Neural crest cell (in vitro differentiated cells): ENCODE measurements at regions not wholly inside any gene's neighbourhood (a gene's known extent, or its start where the extent isn't known, plus 50 kb on each side); places are given as distances from the start of the nearest gene placed in this dataset.

Source experiments
- DNase-seq: peaks from one replicate; pipeline ENCODE4 v3.0.0; 2021; ENCODE audit warnings: low read depth, mixed read lengths, low spot score
- H3K27ac Mint-ChIP-seq: one replicate; pipeline ENCODE4 v1.8.0; 2021; ENCODE audit warnings: mild to moderate bottlenecking, mixed read lengths; ENCODE audit not compliant: unreplicated experiment
- H3K27me3 Mint-ChIP-seq: 2 replicates; pipeline ENCODE4 v1.8.0; 2021; ENCODE audit warnings: low read depth, mild to moderate bottlenecking, mixed read lengths
- H3K36me3 Mint-ChIP-seq: 2 replicates; pipeline ENCODE4 v1.8.0; 2021; ENCODE audit warnings: low read depth, mild to moderate bottlenecking, mixed read lengths
- H3K4me1 Mint-ChIP-seq: 2 replicates; pipeline ENCODE4 v1.8.0; 2021; ENCODE audit warnings: mixed read lengths
- H3K4me3 Mint-ChIP-seq: one replicate; pipeline ENCODE4 v1.8.0; 2021; ENCODE audit warnings: mild to moderate bottlenecking, mixed read lengths
- H3K9me3 Mint-ChIP-seq: 2 replicates; pipeline ENCODE4 v1.8.0; 2021; ENCODE audit warnings: mixed read lengths
- CTCF ChIP-seq: fragments of 200-600 bp; sonication (generic); conservative IDR thresholded peaks from 2 replicates; pipeline ENCODE4 v1.5.0; 2021; ENCODE audit warnings: antibody characterized with exemption, mild to moderate bottlenecking

GRCh38 chr4:153044036-153044435 is 107.9 kb downstream of the FHDC1 start:
- no peak for TF ChIP-seq CTCF
- H3K4me1 Mint-ChIP-seq, result peaks cover 11% of the 10 kb centered on the region
- H3K27ac Mint-ChIP-seq, result no peak overlapping the region
- H3K27me3 Mint-ChIP-seq, result no peaks in the 10 kb centered on the region
- H3K4me3 Mint-ChIP-seq, result no peak overlapping the region
- DNase-seq, result no peak
- peaks cover 6% of the 10 kb centered on the region for H3K9me3 Mint-ChIP-seq
- no peaks in the 10 kb centered on the region for H3K36me3 Mint-ChIP-seq

GRCh38 chr4:153045111-153045982 is 109.2 kb downstream of the FHDC1 start:
- peak overlapping the region; percentile 58 for H3K27ac Mint-ChIP-seq
- H3K4me1 Mint-ChIP-seq, result peaks cover 3% of the 10 kb centered on the region
- no peak overlapping the region for H3K4me3 Mint-ChIP-seq
- TF ChIP-seq CTCF, result no peak
- peaks cover 9% of the 10 kb centered on the region for H3K9me3 Mint-ChIP-seq
- H3K27me3 Mint-ChIP-seq, result no peaks in the 10 kb centered on the region
- no peak for DNase-seq
- H3K36me3 Mint-ChIP-seq, result no peaks in the 10 kb centered on the region

GRCh38 chr4:153058671-153059060 is 122.5 kb downstream of the FHDC1 start:
- H3K36me3 Mint-ChIP-seq, result no peaks in the 10 kb centered on the region
- H3K4me1 Mint-ChIP-seq, result no peaks in the 10 kb centered on the region
- no peak for TF ChIP-seq CTCF
- H3K27ac Mint-ChIP-seq, result no peak overlapping the region
- no peak overlapping the region for H3K4me3 Mint-ChIP-seq
- DNase-seq, result no peak
- H3K9me3 Mint-ChIP-seq, result no peaks in the 10 kb centered on the region
- H3K27me3 Mint-ChIP-seq, result peaks cover 2% of the 10 kb centered on the region

GRCh38 chr4:153060196-153060595 is 124.1 kb downstream of the FHDC1 start:
- no peaks in the 10 kb centered on the region for H3K9me3 Mint-ChIP-seq
- no peak overlapping the region for H3K4me3 Mint-ChIP-seq
- H3K27ac Mint-ChIP-seq, result no peak overlapping the region
- H3K27me3 Mint-ChIP-seq, result peaks cover 2% of the 10 kb centered on the region
- TF ChIP-seq CTCF, result no peak
- DNase-seq, result no peak
- H3K4me1 Mint-ChIP-seq, result no peaks in the 10 kb centered on the region
- H3K36me3 Mint-ChIP-seq, result no peaks in the 10 kb centered on the region

GRCh38 chr4:153061971-153062370 is 125.8 kb downstream of the FHDC1 start:
- H3K27ac Mint-ChIP-seq, result no peak overlapping the region
- H3K4me1 Mint-ChIP-seq, result peaks cover 5% of the 10 kb centered on the region
- H3K27me3 Mint-ChIP-seq, result peaks cover 2% of the 10 kb centered on the region
- no peaks in the 10 kb centered on the region for H3K9me3 Mint-ChIP-seq
- no peaks in the 10 kb centered on the region for H3K36me3 Mint-ChIP-seq
- no peak overlapping the region for H3K4me3 Mint-ChIP-seq
- no peak for TF ChIP-seq CTCF
- DNase-seq, result no peak
